B cell (primary cell): ENCODE measurements at regions not wholly inside any gene's neighbourhood (a gene's known extent, or its start where the extent isn't known, plus 50 kb on each side); places are given as distances from the start of the nearest gene placed in this dataset.

ENCODE experiments used
- ATAC-seq: fragments of 200-7000 bp; cut with Tn5 transposase; one replicate; pipeline ENCODE4 v1.10.0; 2021; ENCODE audit warnings: low read depth, mild to moderate bottlenecking, moderate number of reproducible peaks, moderate library complexity
- CTCF ChIA-PET: fragments of 350-600 bp; sonication (Branson Sonifier 250); formaldehyde crosslinking; loops from one replicate; lab custom pipeline; 2021; ENCODE audit warnings: antibody characterized with exemption, inconsistent platforms; lab: Charles Lee
- POLR2A ChIA-PET: fragments of 350-600 bp; sonication (Branson Sonifier 250); formaldehyde crosslinking; loops from one replicate; lab custom pipeline; 2021; ENCODE audit warnings: antibody characterized with exemption; lab: Charles Lee
- DNase-seq: peaks from one replicate; pipeline ENCODE4 v3.0.0; 2013
- H2AFZ ChIP-seq: 2 replicates; pipeline ENCODE4 v1.6.1; 2012; ENCODE audit warnings: mild to moderate bottlenecking, low read depth, low read length; ENCODE audit not compliant: insufficient read depth, poor library complexity, severe bottlenecking
- H3K27ac ChIP-seq, 2 donors: 1 replicate in 1 of 2; 2 replicates in 1 of 2; pipeline ENCODE4 v1.5.1; 2012 to 2013; ENCODE audit warnings: low read length in 2 of 2, mild to moderate bottlenecking in 2 of 2, moderate library complexity in 1 of 2
- H3K27me3 ChIP-seq, 4 experiments: fragments of 200-600 bp in 1 of 4; sonication (generic) in 1 of 4; replicated peaks in 1 of 4; 1 replicate in 2 of 4; 2 replicates in 2 of 4; pipeline versions ENCODE4 v1.6.1 to v1.7.0; 2013 to 2016; ENCODE audit warnings: low read length in 3 of 4, mild to moderate bottlenecking in 2 of 4, mixed read lengths in 1 of 4, moderate library complexity in 1 of 4; ENCODE audit not compliant: insufficient read depth in 4 of 4, control insufficient read depth in 3 of 4; ENCODE audit errors: control extremely low read depth in 1 of 4
- H3K36me3 ChIP-seq, 2 experiments: replicated peaks in 1 of 2; 1 replicate in 1 of 2; 2 replicates in 1 of 2; pipeline versions ENCODE4 v1.6.1 to v1.7.1; 2013; ENCODE audit warnings: low read length in 1 of 2; ENCODE audit not compliant: insufficient read depth in 2 of 2, control insufficient read depth in 1 of 2; ENCODE audit errors: control extremely low read depth in 1 of 2, extremely low read depth in 1 of 2
- H3K4me1 ChIP-seq, 2 donors: fragments of 200-600 bp in 1 of 2; sonication (generic) in 1 of 2; 1 replicate in 1 of 2; 2 replicates in 1 of 2; pipeline versions ENCODE4 v1.5.1 to v1.6.1; 2013 to 2017; ENCODE audit warnings: low read length in 2 of 2; ENCODE audit not compliant: control insufficient read depth in 2 of 2, insufficient read depth in 2 of 2
- H3K4me2 ChIP-seq: replicated peaks from 2 replicates; pipeline ENCODE3; 2012; ENCODE audit warnings: mild to moderate bottlenecking, low read depth, low read length; ENCODE audit not compliant: poor library complexity, severe bottlenecking
- H3K4me3 ChIP-seq, 5 experiments: fragments of 200-600 bp in 1 of 5; sonication (generic) in 1 of 5; 1 replicate in 3 of 5; 2 replicates in 2 of 5; pipeline versions ENCODE4 v1.5.1 to v1.7.0; 2011 to 2016; ENCODE audit warnings: low read length in 4 of 5, mild to moderate bottlenecking in 4 of 5, low read depth in 2 of 5, control low read depth in 1 of 5, moderate library complexity in 1 of 5; ENCODE audit not compliant: insufficient read depth in 1 of 5; ENCODE audit errors: control extremely low read depth in 1 of 5, extremely low read depth in 1 of 5
- H3K79me2 ChIP-seq: fragments of 200-600 bp; sonication (generic); one replicate; pipeline ENCODE4 v1.6.0; 2016; ENCODE audit warnings: low read length; ENCODE audit not compliant: control insufficient read depth, insufficient read depth
- H3K9ac ChIP-seq: fragments of 200-600 bp; sonication (generic); 2 replicates; pipeline ENCODE4 v1.6.1; 2017; ENCODE audit warnings: mild to moderate bottlenecking, low read length, moderate library complexity
- H3K9me3 ChIP-seq, 3 donors: one replicate each; pipeline versions ENCODE4 v1.6.1 to v1.7.1; 2013; ENCODE audit warnings: low read length in 2 of 3; ENCODE audit not compliant: control insufficient read depth in 2 of 3, insufficient read depth in 1 of 3; ENCODE audit errors: control extremely low read depth in 1 of 3
- H4K20me1 ChIP-seq: 2 replicates; pipeline ENCODE4 v1.6.0; 2012; ENCODE audit warnings: mild to moderate bottlenecking, low read length; ENCODE audit not compliant: insufficient read depth, control insufficient read depth, poor library complexity, severe bottlenecking
- H3K27ac Mint-ChIP-seq: one replicate; pipeline ENCODE4 v1.8.0; 2021; ENCODE audit warnings: mixed read lengths
- H3K27me3 Mint-ChIP-seq: one replicate; pipeline ENCODE4 v1.8.0; 2021; ENCODE audit warnings: mixed read lengths
- H3K4me1 Mint-ChIP-seq: one replicate; pipeline ENCODE4 v1.8.0; 2021; ENCODE audit warnings: mixed read lengths
- H3K4me3 Mint-ChIP-seq: one replicate; pipeline ENCODE4 v1.8.0; 2021; ENCODE audit warnings: mixed read lengths
- H3K9me3 Mint-ChIP-seq: one replicate; pipeline ENCODE4 v1.8.0; 2022; ENCODE audit warnings: mixed read lengths; ENCODE audit not compliant: insufficient read depth
- CTCF ChIP-seq: fragments of 200-600 bp; IDR thresholded peaks from one replicate; pipeline ENCODE4 v1.8.0; 2022; ENCODE audit warnings: antibody characterized with exemption, mild to moderate bottlenecking
- EZH2 ChIP-seq: IDR thresholded peaks from 2 replicates; pipeline ENCODE4 v1.6.1; 2012; ENCODE audit warnings: borderline replicate concordance, low read depth, mild to moderate bottlenecking, moderate library complexity, low read length; ENCODE audit not compliant: insufficient read depth, poor library complexity, severe bottlenecking
- WGBS: methylation state at CpG from one replicate; pipeline ENCODE4 v1.1.5; 2013; ENCODE audit warnings: missing lambda C conversion rate; ENCODE audit not compliant: insufficient coverage; 5-methylcytosine and 5-hydroxymethylcytosine counted together
- intact Hi-C: fragments of 100-400 bp; cut with micrococcal nuclease; formaldehyde crosslinking; loops from one replicate; pipeline ENCODE4 v1.10.0; 2022

GRCh38 chr7:80369321-80369720, 142.5 kb downstream of the GNAT3 start:
- H3K27ac ChIP-seq, result no peak overlapping the region
- no peak for ATAC-seq
- intact Hi-C loops, result no loop called here
- H4K20me1 ChIP-seq, result no peaks in the 10 kb centered on the region
- no peaks in the 10 kb centered on the region for H3K27me3 ChIP-seq
- Mint-ChIP-seq H3K4me1 (no peaks in the 10 kb centered on the region), H3K4me3 (no peak overlapping the region), H3K9me3 (peaks cover 2% of the 10 kb centered on the region), H3K27ac (no peak overlapping the region), H3K27me3 (no peaks in the 10 kb centered on the region)
- H3K4me3 ChIP-seq, result no peak overlapping the region
- H3K9me3 ChIP-seq, result peaks cover 0 to 4% (median 0%) of the 10 kb centered on the region in 3 donors
- no peak for TF ChIP-seq EZH2
- H3K36me3 ChIP-seq, result no peaks in the 10 kb centered on the region
- CTCF ChIA-PET, result interaction anchor here (0.6 kb wide), 1 partner anchor 60 kb away, joined by 3 read pairs; no protein-coding TSS in a partner anchor
- 84% methylated on average over 5 of the region's 7 CpGs for WGBS
- no peak overlapping the region for H2AFZ ChIP-seq
- POLR2A ChIA-PET, result no interaction called here
- no peak for DNase-seq
- no peaks in the 10 kb centered on the region for H3K79me2 ChIP-seq
- H3K4me2 ChIP-seq, result no peak overlapping the region
- no peaks in the 10 kb centered on the region for H3K4me1 ChIP-seq
- H3K9ac ChIP-seq, result no peak overlapping the region

- DNase-seq, result no peak
- Histone ChIP-seq H3K9me3 (peaks cover 0 to 4% (median 0%) of the 10 kb centered on the region in 3 donors), H4K20me1 (no peaks in the 10 kb centered on the region), H3K9ac (no peak overlapping the region), H2AFZ (no peak overlapping the region), H3K36me3 (no peaks in the 10 kb centered on the region), H3K27ac (no peak overlapping the region), H3K4me2 (no peak overlapping the region), H3K4me1 (no peaks in the 10 kb centered on the region), H3K79me2 (no peaks in the 10 kb centered on the region), H3K27me3 (no peaks in the 10 kb centered on the region), H3K4me3 (no peak overlapping the region)
- ATAC-seq, result no peak
- ChIA-PET CTCF (no interaction called here), POLR2A (no interaction called here)
- intact Hi-C loops, result no loop called here
- WGBS, result 83% methylated on average over 1 of the region's 2 CpGs
- no peak for TF ChIP-seq CTCF
- no peak for TF ChIP-seq EZH2
- Mint-ChIP-seq H3K9me3 (peaks cover 2% of the 10 kb centered on the region), H3K27me3 (no peaks in the 10 kb centered on the region), H3K4me3 (no peak overlapping the region), H3K27ac (no peak overlapping the region), H3K4me1 (no peaks in the 10 kb centered on the region)
These were observed 149.2 kb downstream of the GNAT3 start for GRCh38 chr7:80362677-80363076.
